ENCODE measurements at regions not wholly inside any gene's neighbourhood (a gene's known extent, or its start where the extent isn't known, plus 50 kb on each side); places are given as distances from the start of the nearest gene placed in this dataset.

DNA sequence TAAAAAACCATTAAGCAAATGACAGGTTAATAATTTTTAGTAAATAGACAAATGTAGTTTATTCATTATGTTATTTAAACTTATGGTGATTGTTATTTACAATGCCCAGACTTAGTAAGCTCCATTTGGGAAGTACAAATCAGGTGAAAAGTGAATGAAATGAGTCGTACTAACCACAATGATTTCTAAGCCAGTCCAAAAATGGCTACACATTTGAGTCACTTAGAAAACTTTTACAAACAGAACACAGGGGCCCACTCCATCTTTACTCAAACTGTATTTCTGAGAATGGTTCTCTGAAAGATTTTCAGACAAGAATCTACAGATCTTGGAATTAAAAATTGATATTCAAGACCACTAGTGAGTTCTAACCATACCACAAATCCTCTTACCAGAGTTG, 653.3 kb upstream of the MIS18BP1 start:
- H3K4me2 ChIP-seq = no peak overlapping the region

DNA sequence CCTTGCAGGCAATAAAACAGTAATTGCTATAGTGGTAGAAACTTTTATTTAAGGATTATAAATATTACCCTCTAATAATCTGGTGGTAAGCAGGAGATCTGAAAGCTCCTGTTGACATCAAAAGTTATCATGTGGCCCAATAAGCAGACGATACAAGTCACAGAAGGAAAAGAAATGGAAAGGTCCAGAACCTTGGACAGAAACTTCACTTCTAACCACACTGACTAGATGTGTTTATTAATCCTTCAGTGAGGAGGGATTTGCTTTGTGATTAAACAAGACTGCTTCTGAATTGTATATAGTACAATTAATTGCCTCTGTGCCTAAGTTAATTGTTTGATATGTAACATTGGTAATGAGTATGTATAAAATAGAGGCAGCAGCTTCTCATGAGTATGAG, 652.7 kb upstream of the MIS18BP1 start:
- H3K27me3 ChIP-seq (ENCODE audit: insufficient read depth, low read depth) = no peaks in the 10 kb centered on the region
- H3K79me2 ChIP-seq (ENCODE audit: insufficient read depth, low read depth) = no peaks in the 10 kb centered on the region
- no peak overlapping the region for H3K27ac ChIP-seq
- H3K9ac ChIP-seq = no peak overlapping the region
- H2AFZ ChIP-seq (ENCODE audit: low read depth) = no peak overlapping the region
- no peaks in the 10 kb centered on the region for H4K20me1 ChIP-seq (ENCODE audit: insufficient read depth)
- TF ChIP-seq, protein P1, sequence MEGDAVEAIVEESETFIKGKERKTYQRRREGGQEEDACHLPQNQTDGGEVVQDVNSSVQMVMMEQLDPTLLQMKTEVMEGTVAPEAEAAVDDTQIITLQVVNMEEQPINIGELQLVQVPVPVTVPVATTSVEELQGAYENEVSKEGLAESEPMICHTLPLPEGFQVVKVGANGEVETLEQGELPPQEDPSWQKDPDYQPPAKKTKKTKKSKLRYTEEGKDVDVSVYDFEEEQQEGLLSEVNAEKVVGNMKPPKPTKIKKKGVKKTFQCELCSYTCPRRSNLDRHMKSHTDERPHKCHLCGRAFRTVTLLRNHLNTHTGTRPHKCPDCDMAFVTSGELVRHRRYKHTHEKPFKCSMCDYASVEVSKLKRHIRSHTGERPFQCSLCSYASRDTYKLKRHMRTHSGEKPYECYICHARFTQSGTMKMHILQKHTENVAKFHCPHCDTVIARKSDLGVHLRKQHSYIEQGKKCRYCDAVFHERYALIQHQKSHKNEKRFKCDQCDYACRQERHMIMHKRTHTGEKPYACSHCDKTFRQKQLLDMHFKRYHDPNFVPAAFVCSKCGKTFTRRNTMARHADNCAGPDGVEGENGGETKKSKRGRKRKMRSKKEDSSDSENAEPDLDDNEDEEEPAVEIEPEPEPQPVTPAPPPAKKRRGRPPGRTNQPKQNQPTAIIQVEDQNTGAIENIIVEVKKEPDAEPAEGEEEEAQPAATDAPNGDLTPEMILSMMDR (conservative IDR thresholded peaks at IDR 0.05; ENCODE audit: low read depth, low read length) = no peak
- no peaks in the 10 kb centered on the region for H3K36me3 ChIP-seq (ENCODE audit: insufficient read depth)
- H3K4me2 ChIP-seq = no peak overlapping the region
- H3K4me1 ChIP-seq (ENCODE audit: low read depth, poor library complexity, severe bottlenecking) = no peaks in the 10 kb centered on the region
- no peak overlapping the region for H3K4me3 ChIP-seq (IDR thresholded peaks at IDR 0.05; ENCODE audit: insufficient read depth, low read depth, low read length)

More for the DNA sequence above, 653.3 kb upstream of the MIS18BP1 start:
- Histone ChIP-seq H3K79me2 (ENCODE audit: insufficient read depth, low read depth) (no peaks in the 10 kb centered on the region), H3K4me1 (ENCODE audit: low read depth, poor library complexity, severe bottlenecking) (no peaks in the 10 kb centered on the region), H3K9ac (no peak overlapping the region), H3K27ac (no peak overlapping the region), H3K27me3 (ENCODE audit: insufficient read depth, low read depth) (no peaks in the 10 kb centered on the region), H3K4me3 (IDR thresholded peaks at IDR 0.05; ENCODE audit: insufficient read depth, low read depth, low read length) (no peak overlapping the region), H3K36me3 (ENCODE audit: insufficient read depth) (no peaks in the 10 kb centered on the region), H4K20me1 (ENCODE audit: insufficient read depth) (no peaks in the 10 kb centered on the region), H2AFZ (ENCODE audit: low read depth) (no peak overlapping the region)
- TF ChIP-seq, protein P1 (conservative IDR thresholded peaks at IDR 0.05; ENCODE audit: low read depth, low read length) = no peak

DNA sequence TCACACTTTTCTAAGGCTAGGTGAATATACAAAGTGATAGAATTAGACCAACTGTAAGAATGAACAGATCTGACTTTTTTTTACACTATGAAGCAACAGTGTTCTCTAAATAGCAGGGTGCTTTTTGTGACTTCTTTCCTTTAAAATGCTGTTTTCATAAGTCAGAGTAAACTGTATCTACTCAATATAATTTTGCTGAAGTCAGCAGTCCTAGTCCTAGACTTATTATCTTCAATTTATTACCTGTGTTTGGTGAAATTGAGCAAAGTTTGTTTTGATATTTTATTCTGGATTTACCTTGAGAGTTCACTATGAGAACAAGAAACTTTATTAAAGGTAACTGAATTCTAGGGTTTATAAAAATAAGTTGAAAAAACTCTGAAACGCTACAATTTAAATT, 651.3 kb upstream of the MIS18BP1 start:
- H3K4me3 ChIP-seq (IDR thresholded peaks at IDR 0.05; ENCODE audit: insufficient read depth, low read depth, low read length) = no peak overlapping the region
- no peaks in the 10 kb centered on the region for H3K4me1 ChIP-seq (ENCODE audit: low read depth, poor library complexity, severe bottlenecking)
- H3K79me2 ChIP-seq (ENCODE audit: insufficient read depth, low read depth) = no peaks in the 10 kb centered on the region
- no peak overlapping the region for H3K4me2 ChIP-seq
- no peaks in the 10 kb centered on the region for H4K20me1 ChIP-seq (ENCODE audit: insufficient read depth)
- H3K27ac ChIP-seq = no peak overlapping the region
- no peak overlapping the region for H3K9ac ChIP-seq
- H2AFZ ChIP-seq (ENCODE audit: low read depth) = no peak overlapping the region
- H3K36me3 ChIP-seq (ENCODE audit: insufficient read depth) = no peaks in the 10 kb centered on the region
- H3K27me3 ChIP-seq (ENCODE audit: insufficient read depth, low read depth) = no peaks in the 10 kb centered on the region
- TF ChIP-seq, protein P1 (conservative IDR thresholded peaks at IDR 0.05; ENCODE audit: low read depth, low read length) = no peak

GRCh38 chr14:45902241-45902640, 649.2 kb upstream of the MIS18BP1 start:
- Histone ChIP-seq H3K36me3 (ENCODE audit: insufficient read depth) (no peaks in the 10 kb centered on the region), H3K79me2 (ENCODE audit: insufficient read depth, low read depth) (no peaks in the 10 kb centered on the region), H3K27ac (no peak overlapping the region), H2AFZ (ENCODE audit: low read depth) (no peak overlapping the region), H3K27me3 (ENCODE audit: insufficient read depth, low read depth) (no peaks in the 10 kb centered on the region), H3K9ac (no peak overlapping the region), H3K4me1 (ENCODE audit: low read depth, poor library complexity, severe bottlenecking) (no peaks in the 10 kb centered on the region), H4K20me1 (ENCODE audit: insufficient read depth) (no peaks in the 10 kb centered on the region), H3K4me2 (no peak overlapping the region), H3K4me3 (IDR thresholded peaks at IDR 0.05; ENCODE audit: insufficient read depth, low read depth, low read length) (no peak overlapping the region)
- TF ChIP-seq, protein P1 (conservative IDR thresholded peaks at IDR 0.05; ENCODE audit: low read depth, low read length) = no peak
